NT2/D1 (cell line): ENCODE measurements at regions not wholly inside any gene's neighbourhood (a gene's known extent, or its start where the extent isn't known, plus 50 kb on each side); places are given as distances from the start of the nearest gene placed in this dataset.

Experiments
- YY1 ChIP-seq: IDR thresholded peaks from 2 replicates; pipeline ENCODE4 v1.6.1; 2011; ENCODE audit not compliant: insufficient read length, insufficient read depth
- ZNF274 ChIP-seq: IDR thresholded peaks from 2 replicates; pipeline ENCODE4 v1.6.1; 2011; ENCODE audit warnings: mild to moderate bottlenecking, low read depth, low read length

- TF ChIP-seq YY1, result no peak
- TF ChIP-seq ZNF274, result no peak
Observed at GRCh38 chr6:134588267-134588666, 270.4 kb upstream of the SGK1 start.
